GM18907 (cell line): ENCODE measurements at regions not wholly inside any gene's neighbourhood (a gene's known extent, or its start where the extent isn't known, plus 50 kb on each side); places are given as distances from the start of the nearest gene placed in this dataset.
"Not testable (repeated sequence)": the region's sequence is repeated elsewhere in the genome, so short reads cannot be mapped to it uniquely, and the experiment has no call there.

Experiments used
- ATAC-seq: cut with Tn5 transposase; IDR thresholded peaks from one replicate; pipeline ENCODE4 v1.9.1; 2021; ENCODE audit warnings: mild to moderate bottlenecking, moderate library complexity; ENCODE audit not compliant: unreplicated experiment

DNA sequence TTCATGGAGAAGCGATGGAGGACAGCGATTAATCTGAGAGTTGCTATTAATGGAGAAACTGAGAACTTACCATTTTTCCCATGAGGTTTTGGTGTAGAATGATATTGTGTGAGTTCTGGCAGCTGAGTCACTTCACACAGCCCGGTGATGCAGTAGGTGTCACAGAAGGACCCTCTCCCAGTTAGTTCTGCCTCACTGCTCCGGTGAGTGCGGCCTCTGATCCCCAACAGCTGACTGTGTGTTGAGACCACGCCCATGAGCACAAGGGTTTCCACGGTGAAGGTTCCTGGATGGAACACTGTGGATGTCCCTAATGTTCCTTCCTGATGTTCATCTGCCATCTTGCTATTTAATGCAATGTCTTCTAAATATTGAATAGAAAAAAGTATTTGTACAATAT lies 114.0 kb upstream of the SULF2 start:
- ATAC-seq: not testable (repeated sequence)

DNA sequence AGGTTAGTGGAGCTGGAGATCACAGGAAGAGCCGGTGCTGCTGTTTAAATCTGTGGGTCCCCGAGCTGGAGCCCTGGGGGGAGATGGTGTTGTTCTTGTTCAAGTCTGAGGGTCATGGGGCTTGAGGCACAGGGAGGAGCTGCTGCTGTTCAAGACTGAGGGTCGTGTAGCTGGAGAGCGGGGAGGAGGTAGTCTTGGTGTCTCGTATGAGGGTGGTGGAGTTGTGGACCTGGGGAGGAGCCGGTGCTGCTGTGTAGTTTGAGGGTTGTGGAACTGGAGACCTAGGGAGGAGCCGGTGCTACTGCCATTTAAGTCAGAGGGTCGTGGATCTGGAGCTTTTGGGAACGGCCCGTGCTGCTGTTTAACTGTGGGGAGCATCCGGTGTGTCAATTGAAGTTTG lies 112.2 kb upstream of the SULF2 start:
- ATAC-seq: no peak

DNA sequence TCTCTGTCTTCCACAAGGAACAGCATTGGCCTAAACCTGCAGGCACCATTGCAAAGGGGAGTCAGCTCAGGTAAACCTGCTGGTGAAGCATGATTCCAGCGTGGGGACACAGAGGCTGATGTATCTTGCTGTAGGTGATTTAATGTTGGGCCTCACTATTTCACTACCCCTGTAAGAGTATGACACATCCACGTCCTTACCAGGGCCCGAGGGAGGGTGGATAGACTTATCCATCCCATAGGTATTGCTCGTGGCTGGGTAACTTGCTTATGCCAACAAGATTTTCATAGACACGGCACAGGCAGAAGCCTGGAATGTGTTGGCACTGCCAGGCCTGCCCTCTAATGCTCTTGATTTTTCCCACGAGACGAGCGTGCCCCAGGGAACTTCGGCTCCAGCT lies 107.4 kb upstream of the SULF2 start:
- not testable (repeated sequence) for ATAC-seq

DNA sequence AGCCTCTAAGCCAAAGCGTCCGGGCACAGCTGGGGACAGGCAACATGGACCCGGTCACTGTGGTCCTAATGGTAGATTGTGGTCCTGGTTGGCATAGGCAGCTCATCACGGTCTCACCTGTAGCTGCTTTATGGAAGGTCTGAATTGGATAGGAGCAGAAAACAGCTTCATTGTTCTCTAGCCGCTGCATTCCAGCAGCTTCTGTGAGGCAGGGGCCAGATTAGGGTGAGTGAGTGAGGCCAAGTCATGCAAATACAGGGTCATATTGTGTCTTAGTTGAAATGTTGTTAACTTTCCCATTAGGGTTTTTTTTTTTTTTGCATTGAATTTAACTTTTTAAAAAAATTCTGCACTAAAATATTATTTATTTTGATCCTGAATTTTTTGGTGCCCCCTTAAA lies 105.4 kb upstream of the SULF2 start:
- not testable (repeated sequence) for ATAC-seq

DNA sequence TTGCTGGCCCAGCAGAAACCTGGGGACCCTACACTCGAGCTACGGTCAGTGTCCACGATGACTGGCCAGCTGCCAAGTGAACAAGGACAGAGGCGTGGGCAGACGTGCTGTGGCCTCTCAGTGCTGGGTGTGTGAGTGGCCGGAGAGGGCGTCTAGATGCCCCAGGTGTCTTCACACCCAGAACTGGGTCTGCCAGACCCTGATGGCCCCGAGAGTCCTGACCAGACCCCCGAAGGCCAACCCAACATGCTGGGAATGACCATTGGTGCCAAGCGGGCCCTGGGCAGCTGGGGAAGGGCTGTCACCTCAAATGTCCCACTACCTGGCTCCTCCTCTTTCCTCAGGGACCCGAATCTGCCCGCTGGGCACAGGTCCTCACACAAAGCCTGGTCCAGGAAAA lies 104.5 kb upstream of the SULF2 start:
- not testable (repeated sequence) for ATAC-seq

DNA sequence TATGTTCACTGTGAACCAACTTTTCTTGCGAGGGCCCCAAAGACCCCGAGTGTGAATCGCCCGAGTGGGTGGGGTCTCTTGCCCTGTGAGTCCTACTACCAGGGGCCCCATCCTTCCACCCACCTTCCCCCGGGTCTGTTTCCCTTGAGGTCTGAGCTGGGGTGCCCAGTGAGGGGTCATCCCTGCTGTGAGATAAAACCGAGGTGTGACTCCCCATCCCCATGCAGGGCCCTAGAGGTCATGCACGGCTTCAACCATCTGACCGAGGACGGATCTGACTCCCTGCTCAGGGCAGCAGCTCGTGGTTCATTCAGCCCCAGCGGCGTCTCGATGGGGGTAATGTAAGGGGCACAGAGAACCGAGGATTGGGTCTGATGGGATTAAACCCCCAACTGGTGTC lies 103.1 kb upstream of the SULF2 start:
- no peak for ATAC-seq

DNA sequence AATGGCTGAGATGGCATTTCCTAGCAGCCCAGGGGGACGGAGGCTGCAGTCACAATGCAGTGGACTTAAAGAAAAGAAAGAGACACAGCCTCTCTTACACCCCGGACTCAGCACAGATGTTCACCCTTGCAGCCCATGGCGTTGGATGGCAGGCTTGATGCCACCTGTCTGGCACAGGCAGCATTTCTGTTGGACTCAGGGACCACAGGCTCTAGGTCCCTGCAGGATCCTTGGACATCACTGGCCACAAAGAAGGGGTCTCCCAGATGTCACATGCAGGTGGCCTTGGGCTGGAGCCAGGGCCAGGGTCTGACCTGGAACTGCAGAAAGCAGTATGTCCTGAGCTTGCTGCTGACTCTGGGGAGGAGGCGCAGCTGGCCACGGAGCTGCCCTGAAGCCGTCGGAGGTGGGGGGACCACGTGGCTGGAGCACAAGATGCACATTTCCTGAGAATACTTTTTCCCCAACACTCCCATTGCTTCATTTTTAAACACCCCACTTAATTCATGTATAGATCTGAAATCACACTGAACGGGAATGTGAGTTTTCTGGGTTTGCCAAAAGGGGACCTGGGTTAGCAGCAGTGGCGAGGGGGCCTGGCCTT lies 102.3 kb upstream of the SULF2 start:
- no peak for ATAC-seq

DNA sequence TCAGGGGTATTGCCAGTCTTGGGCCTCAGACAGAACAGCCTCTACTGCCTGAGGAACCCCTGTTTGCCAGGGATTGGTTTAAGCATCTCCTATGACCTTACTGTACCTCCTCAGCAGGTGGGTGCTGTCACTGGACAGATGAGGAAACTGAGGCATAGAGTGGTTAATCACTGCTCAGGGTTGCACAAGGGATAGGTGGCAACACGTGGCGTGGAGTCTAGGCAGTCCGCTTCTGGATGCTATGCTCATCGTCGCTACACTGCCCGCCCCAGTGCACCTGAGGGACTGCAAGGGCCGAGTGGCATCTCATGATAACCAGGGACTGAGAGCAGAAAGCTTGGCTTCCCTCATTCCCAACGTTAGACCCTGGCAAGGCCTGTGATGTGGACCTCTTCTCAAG lies 101.8 kb upstream of the SULF2 start:
- ATAC-seq: no peak

DNA sequence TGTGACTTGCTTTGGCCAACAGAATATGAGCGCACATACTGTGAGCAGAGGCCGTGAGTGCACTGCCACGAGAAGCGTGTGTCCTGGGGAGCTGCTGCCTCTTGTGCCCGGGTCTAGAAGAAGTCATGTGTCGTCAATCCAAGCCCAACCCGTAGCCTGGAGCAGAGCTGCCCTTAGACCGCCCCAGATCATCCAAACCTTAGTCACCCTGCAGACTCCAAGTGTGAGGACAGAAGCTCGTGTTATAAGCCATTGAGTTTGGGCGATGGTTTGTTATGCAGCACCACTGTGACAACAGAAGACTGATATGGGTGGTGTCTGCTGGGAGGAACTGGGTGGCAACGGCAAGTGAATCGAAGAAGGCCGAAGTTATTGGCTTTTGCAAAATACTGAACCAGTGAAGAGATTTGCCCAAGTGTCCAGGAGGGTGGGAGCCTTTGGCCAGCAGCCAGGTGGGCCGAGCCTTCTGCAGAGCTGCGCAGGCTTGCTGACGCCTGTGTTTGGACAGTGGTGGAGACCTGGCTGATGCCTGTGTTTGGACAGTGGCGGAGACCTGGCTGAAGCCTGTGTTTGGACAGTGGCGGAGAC lies 101.3 kb upstream of the SULF2 start:
- ATAC-seq: no peak

DNA sequence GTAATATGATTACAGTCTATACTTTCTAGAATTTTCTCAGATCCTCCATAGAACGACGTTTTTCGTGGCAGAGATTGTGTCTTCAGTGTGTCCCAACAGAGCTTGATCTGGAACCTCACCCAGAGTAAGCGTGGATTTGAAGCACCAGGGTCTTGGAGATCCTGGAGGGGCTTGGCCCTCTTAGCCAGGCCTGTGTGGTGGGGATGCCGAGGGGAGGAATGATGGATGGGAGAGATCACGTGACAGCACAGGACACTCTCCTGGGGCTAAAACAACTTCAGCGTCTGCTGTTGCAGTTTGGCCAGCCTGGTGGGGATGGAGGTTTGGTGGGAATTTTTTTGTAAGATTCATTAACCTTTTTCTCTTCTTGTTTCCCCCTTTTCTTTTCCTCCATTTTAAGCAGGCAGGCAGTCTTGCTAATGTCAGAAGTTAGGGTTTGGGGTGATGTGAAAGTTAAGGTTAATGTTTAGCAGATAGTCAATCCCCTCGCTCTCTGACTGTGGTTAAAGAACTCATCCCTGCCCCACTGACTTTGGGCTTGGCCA lies 100.7 kb upstream of the SULF2 start:
- ATAC-seq: no peak

DNA sequence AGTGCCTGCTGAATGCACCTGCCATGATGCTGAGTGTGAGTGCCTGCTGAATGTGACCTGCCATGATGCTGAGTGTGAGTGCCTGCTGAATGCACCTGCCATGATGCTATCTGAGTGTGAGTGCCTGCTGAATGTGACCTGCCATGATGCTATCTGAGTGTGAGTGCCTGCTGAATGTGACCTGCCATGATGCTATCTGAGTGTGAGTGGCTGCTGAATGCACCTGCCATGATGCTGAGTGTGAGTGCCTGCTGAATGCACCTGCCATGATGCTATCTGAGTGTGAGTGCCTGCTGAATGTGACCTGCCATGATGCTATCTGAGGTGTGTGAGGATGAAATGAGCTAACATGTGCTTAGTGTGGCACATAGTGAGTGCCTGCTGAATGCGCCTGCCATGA lies 98.7 kb upstream of the SULF2 start:
- ATAC-seq: not testable (repeated sequence)

DNA sequence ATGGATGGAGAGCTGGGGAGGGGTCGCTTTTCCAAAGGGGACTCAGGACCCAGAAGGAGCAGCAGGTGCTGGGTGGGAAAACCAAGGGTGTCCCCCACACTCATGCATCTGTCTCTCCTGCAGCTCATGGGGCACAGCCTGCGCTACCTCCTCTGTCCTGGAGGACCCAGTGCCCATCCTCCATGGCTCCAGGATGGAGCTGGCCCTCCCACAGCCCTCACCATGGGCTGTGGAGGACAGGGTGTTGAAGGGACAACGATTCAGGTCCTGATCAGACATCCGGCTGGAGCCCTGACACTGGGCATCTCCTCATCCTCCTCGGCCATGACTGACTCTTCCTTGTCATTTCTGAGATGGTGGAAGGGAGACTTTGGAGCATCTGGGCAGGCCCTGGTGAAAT lies 97.9 kb upstream of the SULF2 start:
- ATAC-seq: no peak

DNA sequence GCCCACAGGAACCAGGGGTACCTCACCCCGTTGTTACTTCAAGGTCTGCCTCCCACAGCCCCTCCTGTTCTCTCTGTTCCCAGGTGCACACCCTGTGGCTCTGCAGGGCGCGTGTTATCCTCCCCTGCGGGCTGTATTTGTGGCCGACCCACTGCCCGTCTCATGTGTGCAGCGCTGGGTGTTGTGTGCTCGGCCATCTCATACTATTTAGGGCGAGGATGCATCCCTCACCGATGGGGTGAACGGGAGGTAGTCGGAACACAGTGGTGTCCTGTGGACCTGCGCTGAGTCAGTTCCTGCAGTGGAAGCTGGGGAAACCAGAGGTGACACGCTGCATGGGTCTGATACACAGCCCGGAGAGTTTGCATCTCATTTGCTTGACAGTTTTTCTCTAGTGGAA lies 94.5 kb upstream of the SULF2 start:
- ATAC-seq: no peak

DNA sequence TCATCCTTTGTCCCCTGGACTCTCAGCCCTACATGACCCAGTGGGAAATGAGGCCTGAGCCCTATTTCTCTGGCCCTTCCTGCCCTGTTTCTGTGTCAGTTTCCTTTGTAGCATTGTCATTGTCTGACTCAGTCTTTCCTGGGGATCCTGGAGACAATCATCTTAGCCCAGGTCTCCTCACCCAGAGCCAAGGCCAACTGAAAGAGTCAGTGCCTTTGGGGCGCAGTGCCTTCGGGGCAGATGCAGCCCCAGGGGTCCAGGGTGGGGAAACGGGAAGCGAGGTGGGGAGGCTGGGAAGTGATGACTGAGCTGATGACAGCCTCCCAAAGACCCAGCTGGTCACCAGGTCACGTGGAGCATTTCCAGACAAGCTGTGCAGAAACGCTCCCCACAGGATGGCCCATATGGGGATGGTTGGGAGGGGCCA lies 93.3 kb upstream of the SULF2 start:
- no peak for ATAC-seq

DNA sequence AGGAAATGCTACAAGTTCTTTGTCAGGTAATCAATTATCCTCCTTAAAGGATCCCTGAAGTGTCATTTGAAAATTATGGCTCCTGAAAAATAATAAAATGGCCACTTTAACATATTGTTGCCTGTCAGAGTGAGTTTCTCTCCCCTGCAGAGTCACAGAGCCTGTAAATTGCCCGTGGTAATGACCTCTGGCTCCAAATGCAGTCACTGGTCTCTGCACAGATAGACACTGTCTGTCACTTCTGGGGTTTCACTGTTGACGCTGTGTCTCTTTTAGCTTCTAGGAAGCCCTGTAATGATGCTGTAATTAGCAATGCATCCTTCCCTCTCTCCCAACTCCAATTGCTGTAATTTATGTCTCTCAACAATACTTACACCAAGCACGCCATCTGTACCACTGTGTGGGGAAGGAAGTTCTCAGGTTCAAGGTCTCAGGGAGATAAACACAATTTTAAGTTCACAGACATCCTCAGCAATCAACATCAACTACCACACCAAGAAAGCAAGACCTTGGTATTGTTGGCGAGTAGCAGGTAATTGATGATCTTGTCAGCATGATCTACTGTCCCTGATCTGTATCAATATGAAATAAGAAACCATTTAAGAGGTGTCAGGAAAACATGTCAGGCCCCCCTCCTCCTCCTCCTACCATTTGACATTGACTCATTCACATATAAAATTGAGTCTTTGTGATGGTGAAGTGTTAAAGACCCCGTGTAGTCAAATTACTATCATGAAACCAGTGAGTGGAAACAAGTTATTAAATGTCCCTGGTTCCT lies 91.2 kb upstream of the SULF2 start:
- ATAC-seq: no peak

DNA sequence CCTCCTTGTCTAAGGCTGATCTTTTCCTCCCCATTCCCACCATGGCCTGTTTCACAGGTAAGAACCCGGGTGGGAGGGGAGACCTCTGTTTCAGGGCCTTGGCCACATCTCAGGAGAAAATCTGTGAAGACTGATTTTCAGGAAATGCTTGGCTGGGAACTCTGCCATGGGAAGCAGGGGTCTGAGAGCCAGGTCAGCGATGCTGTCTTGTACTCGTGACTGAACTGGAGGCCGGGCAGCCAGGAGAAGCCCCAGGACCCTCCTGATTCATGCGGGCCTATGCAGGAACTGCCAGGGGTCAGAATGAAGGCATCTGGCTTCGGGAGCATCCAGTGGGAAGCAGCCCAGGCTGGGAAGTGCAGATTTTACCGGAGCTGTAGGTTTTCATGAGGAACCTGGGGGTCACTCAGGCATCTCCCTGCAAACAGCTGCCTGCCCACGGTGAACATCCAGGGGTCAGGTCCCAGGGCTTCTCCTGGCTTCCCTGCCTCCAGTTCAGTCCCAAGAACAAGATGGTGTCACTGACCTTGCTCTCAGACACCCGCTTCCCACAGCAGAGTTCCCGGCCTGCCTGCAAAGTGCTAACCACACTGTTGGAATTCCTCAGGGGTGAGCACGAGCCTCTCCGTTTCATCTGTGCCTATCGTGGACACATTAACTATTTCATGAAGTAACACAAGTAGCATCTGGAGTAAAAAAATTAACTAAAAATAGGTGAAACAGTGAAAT lies 90.2 kb upstream of the SULF2 start:
- no peak for ATAC-seq

DNA sequence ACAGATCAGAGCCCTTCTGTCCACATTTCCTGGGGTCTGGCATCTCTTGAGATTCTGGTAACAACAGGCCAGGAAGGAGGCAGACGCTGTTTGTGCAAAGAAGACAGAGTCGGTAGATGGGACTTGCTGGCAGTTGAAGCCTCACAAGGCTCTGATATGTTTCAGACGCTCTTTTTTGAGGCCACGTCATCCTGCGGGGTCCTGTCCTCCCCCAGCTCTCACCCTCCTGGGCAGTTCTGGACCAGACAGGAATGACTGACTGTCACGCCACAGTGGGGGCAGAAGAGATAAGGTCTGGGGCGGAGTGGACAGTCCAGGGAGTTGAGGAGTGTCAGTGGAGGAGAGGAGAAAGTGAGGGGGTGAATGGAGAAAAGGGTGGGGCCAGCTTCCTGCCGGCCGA lies 87.1 kb upstream of the SULF2 start:
- no peak for ATAC-seq

DNA sequence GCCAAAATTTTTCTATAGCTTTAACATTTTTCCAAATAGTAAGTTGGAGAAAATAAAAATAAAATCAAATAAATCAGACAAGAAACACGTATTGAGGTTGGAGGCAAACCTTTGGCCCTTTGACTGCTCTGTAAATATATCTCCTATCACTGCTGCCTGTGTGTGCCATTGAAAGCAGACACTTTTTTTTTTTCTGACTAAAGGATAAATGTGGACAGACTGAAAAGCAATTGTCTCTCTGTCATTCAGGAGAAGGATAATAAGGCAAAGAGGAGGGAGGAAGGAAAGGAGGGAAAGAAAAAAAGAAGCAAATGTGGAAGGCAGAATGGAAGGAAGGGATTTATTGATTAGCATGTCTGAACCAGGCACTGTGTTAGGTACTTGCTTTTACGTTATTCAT lies 85.2 kb upstream of the SULF2 start:
- no peak for ATAC-seq

DNA sequence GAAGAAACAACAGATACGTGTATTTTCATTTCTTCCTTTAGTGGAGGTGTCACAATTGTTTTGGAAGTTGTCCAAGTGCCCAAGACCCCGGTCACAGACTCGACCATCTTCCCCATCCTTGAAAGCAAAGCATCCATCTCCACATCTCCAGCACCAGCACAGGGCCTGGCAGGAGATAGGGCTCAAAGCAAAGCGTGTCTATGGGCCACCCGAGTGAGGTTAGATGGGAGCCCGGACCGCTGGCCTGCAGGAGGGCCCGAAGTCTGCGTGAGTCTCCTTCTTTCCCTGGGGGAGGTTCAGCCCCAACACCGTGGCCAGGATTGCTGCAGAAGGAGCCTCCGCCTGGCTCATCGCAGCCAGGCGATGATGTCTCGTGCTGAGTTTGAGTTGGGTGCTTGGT lies 83.5 kb upstream of the SULF2 start:
- ATAC-seq: no peak

DNA sequence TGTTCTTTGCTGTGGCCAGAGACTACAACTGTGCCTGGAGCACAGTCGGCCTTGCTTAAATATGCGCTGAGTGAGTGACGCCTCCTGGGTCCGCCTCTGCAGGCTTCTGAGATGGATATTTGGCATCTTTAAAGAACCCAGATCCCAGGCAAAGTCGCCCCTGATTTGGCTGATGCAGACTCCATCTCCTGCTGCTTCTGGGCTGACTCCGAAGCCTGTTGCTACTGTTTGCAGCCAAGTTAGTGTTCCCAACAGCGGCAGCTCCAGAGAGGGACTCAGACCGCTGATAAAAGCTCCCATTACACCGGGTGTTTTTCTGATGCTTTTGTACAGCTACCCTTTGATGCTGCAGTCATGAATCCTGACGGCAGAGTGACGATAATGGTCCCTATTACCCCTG lies 83.0 kb upstream of the SULF2 start:
- no peak for ATAC-seq

DNA sequence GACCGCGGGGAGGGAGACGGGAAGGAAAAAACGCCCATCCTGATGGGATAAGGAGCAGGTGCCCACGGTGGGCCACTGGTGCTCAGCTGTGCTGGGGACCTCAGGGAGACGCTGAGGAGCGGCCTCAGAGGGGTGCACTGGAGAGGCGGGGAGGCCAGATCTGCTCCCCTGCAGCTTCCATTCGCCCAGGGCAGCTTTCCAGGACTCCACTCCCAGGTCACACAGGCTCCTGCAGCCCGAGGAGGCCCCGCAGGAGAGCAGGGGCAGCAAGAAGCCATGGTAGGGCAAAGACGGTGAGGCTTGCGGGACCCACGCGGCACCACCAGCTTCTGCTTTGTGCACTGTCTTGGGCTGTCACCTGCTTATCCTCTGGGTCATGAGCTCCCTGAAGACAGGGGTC lies 82.5 kb upstream of the SULF2 start:
- no peak for ATAC-seq
